Endothelial cell of umbilical vein (primary cell): ENCODE measurements at regions not wholly inside any gene's neighbourhood (a gene's known extent, or its start where the extent isn't known, plus 50 kb on each side); places are given as distances from the start of the nearest gene placed in this dataset.

Experiments used
- BruUV-seq: library from RNA; stranded (reverse); fragments of 400-500 nt; replicated peaks from 2 replicates; lab custom pipeline; 2021; lab: Mats Ljungman, UMichigan
- CTCF ChIA-PET: fragments of 300-600, 350-600 bp; sonication (Branson Sonifier 250); formaldehyde crosslinking; loops from one replicate; lab custom pipeline; 2021; ENCODE audit warnings: antibody characterized with exemption, inconsistent platforms; lab: Charles Lee
- POLR2A ChIA-PET: fragments of 300-600, 350-600 bp; sonication (Branson Sonifier 250); formaldehyde crosslinking; loops from one replicate; lab custom pipeline; 2021; ENCODE audit warnings: antibody characterized with exemption, inconsistent platforms; lab: Charles Lee
- DNase-seq: peaks from one replicate; pipeline ENCODE4 v3.0.0-alpha.2; 2011; ENCODE audit warnings: low read depth, low spot score
- FAIRE-seq: peaks from 2 replicates; lab custom pipeline; 2011; peaks lifted over from hg19 to GRCh38; lab: Jason Lieb, UNC
- H2AFZ ChIP-seq: 2 replicates; pipeline ENCODE4 v1.6.0; 2012; ENCODE audit warnings: low read depth, low read length, control low read depth, inconsistent platforms
- H3K27ac ChIP-seq: 2 replicates; pipeline ENCODE4 v1.5.1; 2011; ENCODE audit warnings: low read depth, mild to moderate bottlenecking, control low read depth, low read length, moderate library complexity; ENCODE audit not compliant: insufficient read depth
- H3K27me3 ChIP-seq, 2 experiments: 2 replicates each; pipeline versions ENCODE4 v1.6.0 to v1.6.1; 2011; ENCODE audit warnings: low read length in 2 of 2, mixed read lengths in 1 of 2; ENCODE audit not compliant: control insufficient read depth in 2 of 2, insufficient read depth in 2 of 2
- H3K36me3 ChIP-seq, 2 experiments: 2 replicates in 1 of 2; 3 replicates in 1 of 2; pipeline ENCODE4 v1.5.1; 2011; ENCODE audit warnings: low read length in 2 of 2, mild to moderate bottlenecking in 1 of 2, moderate library complexity in 1 of 2; ENCODE audit not compliant: control insufficient read depth in 2 of 2, insufficient read depth in 2 of 2; ENCODE audit errors: extremely low read depth in 1 of 2
- H3K4me1 ChIP-seq: 3 replicates; pipeline ENCODE4 v1.5.1; 2011; ENCODE audit warnings: mild to moderate bottlenecking, low read length; ENCODE audit not compliant: control insufficient read depth, insufficient read depth; ENCODE audit errors: extremely low read depth
- H3K4me2 ChIP-seq: 2 replicates; pipeline ENCODE4 v1.6.1; 2011; ENCODE audit warnings: low read length, control low read depth, mixed read lengths; ENCODE audit not compliant: insufficient read depth
- H3K4me3 ChIP-seq, 3 experiments: fragments of 200-600 bp in 1 of 3; sonication (generic), shearing (Covaris generic) in 1 of 3; replicated peaks in 1 of 3; 2 replicates each; pipeline ENCODE4 v1.5.1; 2011 to 2016; ENCODE audit warnings: control low read depth in 3 of 3, low read length in 3 of 3, mild to moderate bottlenecking in 2 of 3, inconsistent platforms in 1 of 3, low read depth in 1 of 3, moderate library complexity in 1 of 3; ENCODE audit not compliant: insufficient read depth in 1 of 3
- H3K79me2 ChIP-seq: 2 replicates; pipeline ENCODE4 v1.6.0; 2012; ENCODE audit warnings: low read length, inconsistent platforms; ENCODE audit not compliant: control insufficient read depth, insufficient read depth
- H3K9ac ChIP-seq: replicated peaks from 2 replicates; pipeline ENCODE3; 2011; ENCODE audit warnings: low read length, control low read depth; ENCODE audit not compliant: insufficient read depth; ENCODE audit errors: extremely low read depth
- H3K9me1 ChIP-seq: replicated peaks from 3 replicates; pipeline ENCODE4 v1.6.0; 2011; ENCODE audit warnings: mild to moderate bottlenecking, low read length; ENCODE audit not compliant: control insufficient read depth, insufficient read depth; ENCODE audit errors: extremely low read depth
- H3K9me3 ChIP-seq: replicated peaks from 2 replicates; pipeline ENCODE4 v1.5.1; 2012; ENCODE audit warnings: low read length, inconsistent platforms; ENCODE audit not compliant: control insufficient read depth, insufficient read depth
- H4K20me1 ChIP-seq: replicated peaks from 2 replicates; pipeline ENCODE3; 2011; ENCODE audit warnings: mild to moderate bottlenecking, low read length; ENCODE audit not compliant: control insufficient read depth, insufficient read depth; ENCODE audit errors: extremely low read depth
- CTCF ChIP-seq, 2 donors: IDR thresholded peaks; 1 replicate in 1 of 2; 2 replicates in 1 of 2; pipeline ENCODE4 v1.5.1; 2011; ENCODE audit warnings: low read length in 2 of 2, mild to moderate bottlenecking in 2 of 2, moderate library complexity in 2 of 2, control low read depth in 1 of 2, inconsistent platforms in 1 of 2, low read depth in 1 of 2; ENCODE audit not compliant: insufficient read depth in 1 of 2; ENCODE audit errors: extremely low read depth in 1 of 2
- EZH2 ChIP-seq: IDR thresholded peaks from 2 replicates; pipeline ENCODE4 v1.6.1; 2012; ENCODE audit warnings: borderline replicate concordance, low read depth, mild to moderate bottlenecking, moderate library complexity, low read length, inconsistent platforms; ENCODE audit not compliant: severe bottlenecking
- FOS ChIP-seq: IDR thresholded peaks from 2 replicates; pipeline ENCODE4 v1.6.1; 2011; ENCODE audit warnings: mild to moderate bottlenecking, low read length, moderate library complexity, borderline replicate concordance; ENCODE audit not compliant: insufficient read depth
- GATA2 ChIP-seq: IDR thresholded peaks from 2 replicates; pipeline ENCODE4 v1.7.0; 2011; ENCODE audit warnings: low read depth, mild to moderate bottlenecking, moderate library complexity, mixed read lengths, low read length; ENCODE audit not compliant: insufficient read length, insufficient read depth
- JUN ChIP-seq: IDR thresholded peaks from 2 replicates; pipeline ENCODE4 v1.6.1; 2011; ENCODE audit warnings: borderline replicate concordance, low read depth; ENCODE audit not compliant: insufficient read length, insufficient read depth
- MAX ChIP-seq: IDR thresholded peaks from 2 replicates; pipeline ENCODE4 v1.6.1; 2011; ENCODE audit not compliant: insufficient read depth, insufficient read length
- MYC ChIP-seq: IDR thresholded peaks from one replicate; pipeline ENCODE4 v1.6.1; 2011; ENCODE audit warnings: mild to moderate bottlenecking, low read depth, low read length
- POLR2A ChIP-seq: IDR thresholded peaks from 2 replicates; pipeline ENCODE4 v1.6.1; 2012; ENCODE audit warnings: low read depth, mild to moderate bottlenecking, control low read depth, low read length
- POLR2AphosphoS5 ChIP-seq: IDR thresholded peaks from 2 replicates; pipeline ENCODE4 v1.6.1; 2012; ENCODE audit warnings: low read depth, mild to moderate bottlenecking, control low read depth, low read length, moderate library complexity; ENCODE audit not compliant: insufficient read depth
- dilution Hi-C: fragments of 300-500 bp; cut with MboI; formaldehyde crosslinking; loops from one replicate; pipeline ENCODE4 v1.15.0; 2019; ENCODE audit warnings: low sequenced_read_pairs; ENCODE audit not compliant: extremely low pct_ligation_motif_present
- intact Hi-C: fragments of 100-400 bp; cut with micrococcal nuclease; formaldehyde crosslinking; loops from one replicate; pipeline ENCODE4 v1.10.0; 2022

GRCh38 chr1:222002503-222002902, 260.6 kb upstream of the DUSP10 start:
- ChIA-PET CTCF (no interaction called here), POLR2A (no interaction called here)
- Histone ChIP-seq H3K27me3 (no peaks in the 10 kb centered on the region), H3K4me1 (no peaks in the 10 kb centered on the region), H3K9ac (no peak overlapping the region), H3K36me3 (no peaks in the 10 kb centered on the region), H4K20me1 (no peaks in the 10 kb centered on the region), H3K4me3 (no peak overlapping the region), H3K79me2 (no peaks in the 10 kb centered on the region), H2AFZ (no peak overlapping the region), H3K9me1 (no peaks in the 10 kb centered on the region), H3K27ac (no peak overlapping the region), H3K4me2 (no peak overlapping the region), H3K9me3 (no peaks in the 10 kb centered on the region)
- FAIRE-seq (no peak), DNase-seq (no peak)
- dilution Hi-C loops (no loop called here), intact Hi-C loops (loop anchor here (10.0 kb wide), 1 partner anchor 628 kb away; no protein-coding TSS in a partner anchor)
- TF ChIP-seq MAX, result no peak
- TF ChIP-seq JUN, result no peak
- TF ChIP-seq MYC, result no peak
- no peak for TF ChIP-seq POLR2AphosphoS5
- no peak for TF ChIP-seq POLR2A
- TF ChIP-seq FOS, result no peak
- TF ChIP-seq GATA2, result no peak
- no peak for TF ChIP-seq EZH2
- no peak for TF ChIP-seq CTCF (IDR thresholded peaks at IDR 0.05; ENCODE audit: extremely low read depth in 1 of 2, insufficient read depth in 1 of 2, low read depth in 1 of 2, low read length in 2 of 2)
- no TSS peak for BruUV-seq
